NT2/D1 (cell line): ENCODE measurements at regions not wholly inside any gene's neighbourhood (a gene's known extent, or its start where the extent isn't known, plus 50 kb on each side); places are given as distances from the start of the nearest gene placed in this dataset.
"Not testable (repeated sequence)": the region's sequence is repeated elsewhere in the genome, so short reads cannot be mapped to it uniquely, and the experiment has no call there.

Source experiments
- DNase-seq: peaks from one replicate; pipeline ENCODE4 v3.0.0-alpha.2; 2011; ENCODE audit warnings: low read depth, low spot score
- H3K27me3 ChIP-seq: 2 replicates; pipeline ENCODE4 v1.6.0; 2011; ENCODE audit warnings: mild to moderate bottlenecking; ENCODE audit not compliant: insufficient read length, insufficient read depth
- H3K36me3 ChIP-seq: 2 replicates; pipeline ENCODE4 v1.6.1; 2011; ENCODE audit warnings: mild to moderate bottlenecking, low read length, mixed read lengths; ENCODE audit not compliant: insufficient read depth, insufficient read length
- H3K4me1 ChIP-seq: 2 replicates; pipeline ENCODE4 v1.5.1; 2011; ENCODE audit not compliant: insufficient read depth, insufficient read length
- H3K4me3 ChIP-seq: 2 replicates; pipeline ENCODE4 v1.5.1; 2011; ENCODE audit warnings: low read depth; ENCODE audit not compliant: insufficient read length
- H3K9ac ChIP-seq: 2 replicates; pipeline ENCODE4 v1.6.0; 2011; ENCODE audit warnings: low read depth; ENCODE audit not compliant: insufficient read length
- H3K9me3 ChIP-seq: 2 replicates; pipeline ENCODE4 v1.5.1; 2011; ENCODE audit warnings: mild to moderate bottlenecking, low read length; ENCODE audit not compliant: insufficient read depth
- SUZ12 ChIP-seq: IDR thresholded peaks from 2 replicates; pipeline ENCODE4 v1.6.1; 2011; ENCODE audit not compliant: insufficient read length, insufficient read depth; ENCODE audit errors: extremely low read depth
- YY1 ChIP-seq: IDR thresholded peaks from 2 replicates; pipeline ENCODE4 v1.6.1; 2011; ENCODE audit not compliant: insufficient read length, insufficient read depth
- ZNF274 ChIP-seq: IDR thresholded peaks from 2 replicates; pipeline ENCODE4 v1.6.1; 2011; ENCODE audit warnings: mild to moderate bottlenecking, low read depth, low read length

DNA sequence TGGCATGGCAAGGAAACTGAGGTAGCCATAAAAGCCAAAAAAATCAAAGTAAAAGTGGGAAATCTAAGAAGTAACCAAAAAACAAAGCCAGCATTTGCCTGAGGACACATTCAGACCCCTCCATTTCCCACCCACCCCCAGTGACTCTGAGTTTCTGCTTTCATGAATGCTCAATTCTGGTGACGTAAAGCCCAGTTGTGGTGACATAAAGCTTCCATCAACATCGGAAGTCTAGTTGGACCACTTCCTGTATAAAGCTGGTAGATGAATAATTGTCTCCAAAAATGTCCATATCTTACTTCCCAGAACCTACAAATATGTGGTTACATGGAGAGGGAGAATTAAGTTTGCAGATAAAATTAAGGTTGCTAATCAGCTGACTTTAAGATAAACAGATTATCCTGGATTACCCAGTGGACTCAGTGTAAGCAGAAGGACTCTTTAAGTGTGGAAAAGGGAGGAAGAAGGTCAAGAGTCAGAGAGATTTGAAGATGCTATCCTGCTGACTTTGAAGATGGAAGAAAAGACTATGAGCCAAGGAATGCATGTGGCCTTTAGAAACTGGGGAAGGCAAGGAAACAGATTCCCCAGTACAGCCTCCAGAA is 62.0 kb upstream of the ST3GAL6 start:
- no peak for TF ChIP-seq SUZ12
- DNase-seq: no peak
- Histone ChIP-seq H3K9me3 (no peaks in the 10 kb centered on the region), H3K36me3 (no peaks in the 10 kb centered on the region), H3K4me3 (no peak overlapping the region), H3K27me3 (no peaks in the 10 kb centered on the region), H3K9ac (no peak overlapping the region), H3K4me1 (no peaks in the 10 kb centered on the region)

DNA sequence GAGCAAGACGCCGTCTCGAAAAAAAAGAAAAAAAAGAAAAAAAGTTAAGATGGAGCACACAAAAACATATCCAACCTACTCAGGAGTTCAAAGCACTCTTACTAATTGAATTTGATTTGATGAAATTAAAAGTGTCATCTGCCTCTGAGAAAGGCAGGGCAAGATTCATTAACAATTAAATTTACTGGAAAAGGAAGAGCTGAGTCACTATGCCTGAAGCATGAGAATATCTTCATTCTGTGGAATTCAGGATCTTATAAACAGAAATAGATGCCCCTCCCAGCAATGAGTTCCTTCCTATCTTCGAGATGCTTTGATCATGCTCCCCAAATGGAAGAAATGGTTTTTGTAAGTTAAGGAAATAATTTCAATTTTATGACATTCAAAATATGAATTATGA is 61.0 kb upstream of the ST3GAL6 start:
- no peaks in the 10 kb centered on the region for H3K4me1 ChIP-seq
- no peak for DNase-seq
- no peaks in the 10 kb centered on the region for H3K27me3 ChIP-seq
- H3K9me3 ChIP-seq: no peaks in the 10 kb centered on the region
- H3K36me3 ChIP-seq: no peaks in the 10 kb centered on the region
- TF ChIP-seq SUZ12 (no peak), YY1 (no peak)
- no peak overlapping the region for H3K4me3 ChIP-seq
- no peak overlapping the region for H3K9ac ChIP-seq

DNA sequence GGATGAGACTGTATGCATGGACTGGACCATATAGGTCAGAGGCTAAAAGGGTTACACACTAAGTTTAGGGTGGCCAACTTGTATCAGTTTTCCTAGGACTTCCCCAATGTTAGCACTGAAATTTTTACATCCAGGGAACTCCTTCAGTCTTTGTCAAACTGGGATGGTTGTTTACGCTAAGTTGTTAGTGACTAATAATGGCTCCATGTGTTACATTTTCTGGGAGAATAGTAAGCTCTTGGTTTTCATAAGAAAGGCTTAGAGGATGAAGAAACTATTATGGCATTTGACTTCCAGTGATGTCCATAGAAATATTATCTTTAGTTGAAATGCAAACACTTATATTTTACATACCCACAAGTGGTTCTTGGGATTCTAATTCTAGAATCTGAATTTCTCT is 57.9 kb upstream of the ST3GAL6 start:
- no peak overlapping the region for H3K9ac ChIP-seq
- H3K4me3 ChIP-seq: no peak overlapping the region
- DNase-seq: no peak
- H3K36me3 ChIP-seq: no peaks in the 10 kb centered on the region
- peaks cover 3% of the 10 kb centered on the region for H3K4me1 ChIP-seq
- H3K27me3 ChIP-seq: no peaks in the 10 kb centered on the region
- H3K9me3 ChIP-seq: no peaks in the 10 kb centered on the region
- no peak for TF ChIP-seq ZNF274
- no peak for TF ChIP-seq YY1
- no peak for TF ChIP-seq SUZ12

DNA sequence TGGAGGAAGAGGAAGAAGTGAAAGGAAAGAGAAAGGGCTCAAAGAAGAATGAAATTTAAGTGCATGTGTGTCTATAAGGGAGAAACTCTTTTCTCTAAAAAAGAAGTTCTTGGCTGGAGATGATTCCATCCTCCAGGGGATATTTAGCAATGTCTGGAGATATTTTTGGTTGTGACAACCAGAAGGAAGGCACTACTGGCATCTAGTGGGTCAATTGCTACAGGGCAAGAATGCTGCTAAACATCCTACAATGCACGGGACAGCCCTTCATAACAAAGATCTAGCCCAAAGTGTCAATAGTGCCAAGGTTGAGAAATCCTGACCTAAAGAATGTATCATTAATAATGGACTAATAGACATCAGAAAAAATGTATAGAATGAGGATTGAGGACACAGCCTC is 57.4 kb upstream of the ST3GAL6 start:
- H3K9ac ChIP-seq: no peak overlapping the region
- no peaks in the 10 kb centered on the region for H3K36me3 ChIP-seq
- H3K27me3 ChIP-seq: no peaks in the 10 kb centered on the region
- TF ChIP-seq ZNF274: no peak
- no peak for TF ChIP-seq YY1
- no peak for TF ChIP-seq SUZ12
- DNase-seq: no peak
- H3K4me3 ChIP-seq: no peak overlapping the region
- H3K4me1 ChIP-seq: peaks cover 3% of the 10 kb centered on the region
- H3K9me3 ChIP-seq: no peaks in the 10 kb centered on the region

DNA sequence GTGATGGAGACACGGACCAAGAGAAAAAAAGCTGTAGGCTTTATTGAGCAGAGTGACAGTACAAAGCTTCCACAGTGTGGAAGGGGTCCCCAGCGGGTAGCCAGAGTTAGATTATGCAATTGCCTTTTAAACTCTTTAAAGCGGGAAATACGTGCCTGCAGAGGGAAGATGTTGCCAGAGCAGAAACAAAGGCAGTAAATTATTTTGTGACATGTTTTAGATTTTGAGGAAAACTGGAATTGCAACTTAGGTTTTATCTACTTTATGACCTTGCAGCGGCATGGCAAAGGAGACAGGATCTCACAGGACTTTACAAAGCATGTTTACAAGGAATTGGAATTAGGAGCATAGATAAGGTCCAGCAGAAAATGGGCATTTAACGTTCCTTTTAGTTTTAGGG is 54.5 kb upstream of the ST3GAL6 start:
- not testable (repeated sequence) for H3K27me3 ChIP-seq, DNase-seq, H3K9me3 ChIP-seq, H3K9ac ChIP-seq, H3K4me1 ChIP-seq, H3K4me3 ChIP-seq, H3K36me3 ChIP-seq

DNA sequence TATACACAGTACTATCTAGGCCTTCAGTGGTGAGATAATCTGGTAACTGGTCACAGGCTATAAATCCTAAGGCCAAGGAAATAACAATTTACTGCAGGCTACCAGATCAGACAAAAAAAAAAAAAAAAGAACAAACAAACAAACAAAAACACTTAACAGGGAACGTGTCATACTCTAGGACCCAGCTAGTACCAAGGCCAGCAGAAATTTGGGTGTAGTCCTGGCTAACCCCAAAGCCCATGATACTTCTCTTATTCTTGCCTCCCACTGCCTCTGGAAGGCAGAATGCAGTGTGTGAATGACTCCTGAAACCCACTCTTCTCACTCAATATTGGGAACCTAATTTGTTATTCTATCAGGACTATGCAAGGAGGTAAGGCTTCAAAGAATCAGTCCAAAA is 53.7 kb upstream of the ST3GAL6 start:
- Histone ChIP-seq H3K4me1 (peaks cover 3% of the 10 kb centered on the region), H3K9ac (no peak overlapping the region), H3K36me3 (no peaks in the 10 kb centered on the region), H3K27me3 (no peaks in the 10 kb centered on the region), H3K9me3 (peaks cover 11% of the 10 kb centered on the region), H3K4me3 (no peak overlapping the region)
- no peak for TF ChIP-seq ZNF274
- TF ChIP-seq SUZ12: no peak
- no peak for TF ChIP-seq YY1
- DNase-seq: no peak

DNA sequence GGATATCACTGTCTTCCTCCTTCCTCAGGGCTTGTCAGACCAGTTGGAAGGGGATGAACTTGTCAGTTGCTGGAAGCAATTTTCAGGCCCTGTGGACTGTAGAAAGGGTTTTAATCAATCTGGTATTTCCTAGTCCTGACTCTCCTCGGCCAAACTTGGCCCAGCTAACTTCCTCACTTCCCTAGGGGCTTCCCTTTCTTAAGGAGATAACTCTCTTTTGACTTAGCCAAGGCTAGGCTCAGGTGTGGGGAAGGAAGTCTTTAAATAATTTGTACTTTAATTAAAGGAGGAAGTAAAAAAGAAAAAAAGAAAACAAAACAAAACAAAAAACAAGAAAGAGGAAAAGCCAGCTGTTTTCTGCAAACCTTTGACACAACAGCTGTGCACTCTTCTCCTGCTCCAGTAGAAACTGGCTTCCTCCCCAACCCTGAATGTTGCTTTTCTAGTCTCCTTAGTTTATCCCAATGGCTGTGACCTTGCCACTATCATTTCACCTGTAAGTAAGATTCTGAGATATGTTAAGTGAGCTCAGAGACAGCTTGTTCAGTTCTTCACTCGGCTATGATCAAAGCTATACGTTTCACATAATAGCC is 53.0 kb upstream of the ST3GAL6 start:
- TF ChIP-seq ZNF274: no peak
- no peak for TF ChIP-seq YY1
- no peak for TF ChIP-seq SUZ12
- no peak for DNase-seq
- H3K4me1 ChIP-seq: peaks cover 3% of the 10 kb centered on the region
- H3K9me3 ChIP-seq: peaks cover 18% of the 10 kb centered on the region
- H3K27me3 ChIP-seq: no peaks in the 10 kb centered on the region
- H3K36me3 ChIP-seq: no peaks in the 10 kb centered on the region
- H3K4me3 ChIP-seq: no peak overlapping the region
- H3K9ac ChIP-seq: no peak overlapping the region

DNA sequence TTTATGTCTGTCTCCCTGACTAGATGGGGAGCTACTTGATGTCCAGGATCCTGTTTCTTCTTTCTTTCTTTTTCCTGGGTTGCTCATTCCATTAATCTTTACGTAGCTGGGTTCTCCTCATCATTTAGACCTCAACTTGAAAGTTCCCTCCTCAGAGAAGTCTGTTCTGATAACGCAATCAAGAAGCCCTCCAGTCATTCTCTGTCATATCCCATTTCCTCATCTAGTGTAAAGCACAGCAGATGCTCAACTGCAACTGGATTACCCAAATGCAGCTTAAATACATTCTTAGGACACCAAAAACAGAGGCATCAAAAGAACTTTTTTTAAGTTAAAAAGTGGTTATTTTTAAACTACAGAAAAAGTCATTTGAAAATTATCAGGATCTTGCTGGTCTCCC is 51.7 kb upstream of the ST3GAL6 start:
- Histone ChIP-seq H3K9me3 (peaks cover 19% of the 10 kb centered on the region), H3K27me3 (no peaks in the 10 kb centered on the region), H3K36me3 (no peaks in the 10 kb centered on the region), H3K9ac (no peak overlapping the region), H3K4me1 (peaks cover 3% of the 10 kb centered on the region), H3K4me3 (no peak overlapping the region)
- TF ChIP-seq ZNF274 (no peak), SUZ12 (no peak), YY1 (no peak)
- DNase-seq: no peak
